HG03280 (cell line): ENCODE measurements at regions not wholly inside any gene's neighbourhood (a gene's known extent, or its start where the extent isn't known, plus 50 kb on each side); places are given as distances from the start of the nearest gene placed in this dataset.

Experiments used
- ATAC-seq: cut with Tn5 transposase; IDR thresholded peaks from one replicate; pipeline ENCODE4 v1.9.1; 2021; ENCODE audit warnings: mild to moderate bottlenecking, moderate library complexity; ENCODE audit not compliant: unreplicated experiment

DNA sequence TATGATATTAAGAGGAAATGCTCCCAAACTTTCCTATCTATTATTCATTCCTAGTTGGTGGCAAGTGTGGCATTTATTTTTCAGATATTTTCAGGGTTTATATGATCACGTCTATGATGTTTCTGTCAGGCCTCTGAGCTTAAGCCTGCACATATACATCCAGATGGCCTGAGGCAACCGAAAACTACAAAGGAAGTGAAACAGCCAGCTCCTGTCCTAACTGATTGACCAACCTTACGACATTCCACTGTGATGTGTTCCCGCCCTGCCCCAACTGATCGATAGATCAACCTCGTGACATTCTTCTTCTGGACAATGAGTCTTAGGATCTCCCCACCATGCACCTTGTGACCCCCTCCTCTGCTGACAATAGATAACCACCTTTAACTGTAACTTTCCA lies 67.6 kb upstream of the CTSO start:
- ATAC-seq, result no peak

GRCh38 chr4:156019246-156019645 lies 65.6 kb upstream of the CTSO start:
- ATAC-seq, result no peak

GRCh38 chr4:156018383-156018782 lies 64.7 kb upstream of the CTSO start:
- ATAC-seq, result no peak

GRCh38 chr4:156015781-156016180 lies 62.1 kb upstream of the CTSO start:
- no peak for ATAC-seq

GRCh38 chr4:156006192-156006591 lies 52.5 kb upstream of the CTSO start:
- no peak for ATAC-seq
